Parathyroid adenoma (tissue), 2 donors: ENCODE measurements at regions not wholly inside any gene's neighbourhood (a gene's known extent, or its start where the extent isn't known, plus 50 kb on each side); places are given as distances from the start of the nearest gene placed in this dataset.
"Not testable (repeated sequence)": the region's sequence is repeated elsewhere in the genome, so short reads cannot be mapped to it uniquely, and the experiment has no call there.

Experiments
- H2AFZ ChIP-seq: fragments of 300-600 bp; sonication (generic); one replicate; pipeline ENCODE4 v1.7.0; 2017; ENCODE audit warnings: antibody characterized with exemption, mild to moderate bottlenecking
- H3K27ac ChIP-seq: fragments of 300-600 bp; sonication (generic); one replicate; pipeline ENCODE4 v1.7.0; 2017
- H3K27me3 ChIP-seq: fragments of 300-600 bp; sonication (generic); one replicate; pipeline ENCODE4 v1.7.0; 2017; ENCODE audit warnings: low read length; ENCODE audit not compliant: control insufficient read depth, insufficient read depth
- H3K36me3 ChIP-seq: fragments of 300-600 bp; sonication (generic); one replicate; pipeline ENCODE4 v1.7.0; 2017; ENCODE audit warnings: low read length; ENCODE audit not compliant: control insufficient read depth, insufficient read depth
- H3K4me1 ChIP-seq: fragments of 300-600 bp; sonication (generic); one replicate; pipeline ENCODE4 v1.7.0; 2017; ENCODE audit warnings: control low read depth
- H3K4me2 ChIP-seq: fragments of 300-600 bp; sonication (generic); one replicate; pipeline ENCODE4 v1.7.0; 2017; ENCODE audit warnings: low read length
- H3K4me3 ChIP-seq: fragments of 300-600 bp; sonication (generic); one replicate; pipeline ENCODE4 v1.7.0; 2017; ENCODE audit warnings: low read depth, low read length
- H3K79me2 ChIP-seq: fragments of 300-600 bp; sonication (generic); one replicate; pipeline ENCODE4 v1.7.0; 2017; ENCODE audit warnings: control low read depth
- H3K9ac ChIP-seq: fragments of 300-600 bp; sonication (generic); one replicate; pipeline ENCODE4 v1.7.0; 2017; ENCODE audit warnings: mild to moderate bottlenecking
- H3K9me3 ChIP-seq: fragments of 300-600 bp; sonication (generic); one replicate; pipeline ENCODE4 v1.7.0; 2017; ENCODE audit warnings: low read length; ENCODE audit not compliant: control insufficient read depth
- TF ChIP-seq, protein P1 (sequence below): fragments of 300-600 bp; sonication (generic); IDR thresholded peaks from one replicate; pipeline ENCODE4 v1.7.0; 2017; ENCODE audit warnings: antibody characterized with exemption, mild to moderate bottlenecking
- donor health status: primary hyperparathyroidism.

DNA sequence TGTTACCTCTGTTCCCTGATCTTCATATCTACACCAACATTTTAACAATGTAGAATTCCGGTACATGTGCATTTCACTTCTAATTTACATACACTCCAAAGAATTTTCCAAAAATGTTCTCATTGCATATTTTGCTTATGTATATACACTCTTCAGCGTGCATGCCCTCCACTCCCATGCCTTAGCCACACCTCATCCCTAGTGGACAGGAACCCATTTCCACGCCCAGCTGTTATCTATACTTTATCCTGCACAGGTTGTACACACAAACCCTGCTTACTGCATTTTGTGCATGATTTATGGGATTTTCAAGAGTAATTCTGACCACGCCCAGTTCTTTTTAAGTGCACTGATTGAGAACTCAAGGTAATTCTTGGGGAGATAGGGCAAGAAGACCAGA is 102.4 kb downstream of the TFAP2C start:
- no peaks in the 10 kb centered on the region for H3K9me3 ChIP-seq
- H3K27ac ChIP-seq = no peak overlapping the region

DNA sequence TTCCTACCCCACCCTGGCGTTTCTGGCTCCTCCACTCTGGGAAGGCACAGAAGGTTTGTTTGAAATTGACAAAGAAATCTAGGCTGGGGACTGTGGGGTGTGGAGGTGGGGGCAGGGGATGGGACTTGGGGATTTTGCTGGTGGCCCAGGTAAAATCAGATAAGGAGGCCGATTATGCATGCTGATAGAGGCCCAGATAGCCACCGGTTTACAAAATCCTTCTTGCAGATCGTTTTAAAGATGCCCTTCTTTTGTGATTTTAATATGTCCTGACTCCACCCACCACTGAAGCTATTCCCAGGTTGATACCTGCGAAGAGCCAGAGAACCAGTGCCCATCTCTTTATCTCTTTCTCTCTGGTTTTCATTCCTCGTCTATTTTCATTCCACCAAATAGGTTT is 104.9 kb downstream of the TFAP2C start:
- no peaks in the 10 kb centered on the region for H3K9me3 ChIP-seq
- H3K36me3 ChIP-seq = no peaks in the 10 kb centered on the region
- H3K4me1 ChIP-seq = no peaks in the 10 kb centered on the region
- H2AFZ ChIP-seq = no peak overlapping the region
- no peak overlapping the region for H3K4me3 ChIP-seq
- no peak overlapping the region for H3K4me2 ChIP-seq
- H3K79me2 ChIP-seq = no peaks in the 10 kb centered on the region
- no peak overlapping the region for H3K9ac ChIP-seq
- H3K27me3 ChIP-seq = no peaks in the 10 kb centered on the region
- no peak overlapping the region for H3K27ac ChIP-seq
- TF ChIP-seq, protein P1, sequence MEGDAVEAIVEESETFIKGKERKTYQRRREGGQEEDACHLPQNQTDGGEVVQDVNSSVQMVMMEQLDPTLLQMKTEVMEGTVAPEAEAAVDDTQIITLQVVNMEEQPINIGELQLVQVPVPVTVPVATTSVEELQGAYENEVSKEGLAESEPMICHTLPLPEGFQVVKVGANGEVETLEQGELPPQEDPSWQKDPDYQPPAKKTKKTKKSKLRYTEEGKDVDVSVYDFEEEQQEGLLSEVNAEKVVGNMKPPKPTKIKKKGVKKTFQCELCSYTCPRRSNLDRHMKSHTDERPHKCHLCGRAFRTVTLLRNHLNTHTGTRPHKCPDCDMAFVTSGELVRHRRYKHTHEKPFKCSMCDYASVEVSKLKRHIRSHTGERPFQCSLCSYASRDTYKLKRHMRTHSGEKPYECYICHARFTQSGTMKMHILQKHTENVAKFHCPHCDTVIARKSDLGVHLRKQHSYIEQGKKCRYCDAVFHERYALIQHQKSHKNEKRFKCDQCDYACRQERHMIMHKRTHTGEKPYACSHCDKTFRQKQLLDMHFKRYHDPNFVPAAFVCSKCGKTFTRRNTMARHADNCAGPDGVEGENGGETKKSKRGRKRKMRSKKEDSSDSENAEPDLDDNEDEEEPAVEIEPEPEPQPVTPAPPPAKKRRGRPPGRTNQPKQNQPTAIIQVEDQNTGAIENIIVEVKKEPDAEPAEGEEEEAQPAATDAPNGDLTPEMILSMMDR = no peak

More for the DNA sequence above, 102.4 kb downstream of the TFAP2C start:
- no peak overlapping the region for H3K9ac ChIP-seq
- H3K4me3 ChIP-seq = no peak overlapping the region
- H3K4me2 ChIP-seq = no peak overlapping the region
- no peaks in the 10 kb centered on the region for H3K4me1 ChIP-seq
- TF ChIP-seq, protein P1 = no peak
- H3K36me3 ChIP-seq = no peaks in the 10 kb centered on the region
- no peaks in the 10 kb centered on the region for H3K79me2 ChIP-seq
- H2AFZ ChIP-seq = no peak overlapping the region
- no peaks in the 10 kb centered on the region for H3K27me3 ChIP-seq

DNA sequence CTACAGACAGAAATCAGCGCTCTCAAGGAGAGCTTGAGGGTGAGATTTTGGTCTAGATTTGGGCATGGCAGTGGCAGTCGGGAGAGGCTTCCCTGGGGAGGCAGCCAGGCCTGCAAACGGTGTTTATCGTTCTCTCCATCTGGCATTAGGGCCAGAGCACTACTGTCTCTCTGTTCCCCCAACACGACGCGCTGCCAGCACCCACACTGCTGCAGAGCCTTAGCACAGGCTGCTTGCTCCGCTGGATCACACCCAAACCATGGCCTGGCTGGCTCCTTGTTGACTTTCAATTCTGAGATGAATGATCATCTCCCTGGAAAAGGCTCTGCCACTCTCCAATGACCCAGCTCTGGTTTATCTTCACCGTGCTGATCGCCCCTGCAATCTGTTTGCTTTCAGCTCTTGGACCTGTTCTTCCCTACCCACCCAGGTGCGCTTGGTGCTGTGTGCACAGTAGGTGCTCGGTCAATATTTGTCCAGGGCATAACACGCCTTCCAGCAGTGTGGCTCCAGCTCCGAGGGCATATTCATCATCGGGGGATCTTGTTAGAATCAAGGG is 106.1 kb downstream of the TFAP2C start:
- no peaks in the 10 kb centered on the region for H3K9me3 ChIP-seq
- TF ChIP-seq, protein P1 = no peak
- H2AFZ ChIP-seq = no peak overlapping the region
- no peak overlapping the region for H3K4me3 ChIP-seq
- H3K27me3 ChIP-seq = no peaks in the 10 kb centered on the region
- no peaks in the 10 kb centered on the region for H3K79me2 ChIP-seq
- H3K36me3 ChIP-seq = no peaks in the 10 kb centered on the region
- H3K27ac ChIP-seq = no peak overlapping the region
- H3K4me1 ChIP-seq = no peaks in the 10 kb centered on the region
- no peak overlapping the region for H3K9ac ChIP-seq
- no peak overlapping the region for H3K4me2 ChIP-seq

DNA sequence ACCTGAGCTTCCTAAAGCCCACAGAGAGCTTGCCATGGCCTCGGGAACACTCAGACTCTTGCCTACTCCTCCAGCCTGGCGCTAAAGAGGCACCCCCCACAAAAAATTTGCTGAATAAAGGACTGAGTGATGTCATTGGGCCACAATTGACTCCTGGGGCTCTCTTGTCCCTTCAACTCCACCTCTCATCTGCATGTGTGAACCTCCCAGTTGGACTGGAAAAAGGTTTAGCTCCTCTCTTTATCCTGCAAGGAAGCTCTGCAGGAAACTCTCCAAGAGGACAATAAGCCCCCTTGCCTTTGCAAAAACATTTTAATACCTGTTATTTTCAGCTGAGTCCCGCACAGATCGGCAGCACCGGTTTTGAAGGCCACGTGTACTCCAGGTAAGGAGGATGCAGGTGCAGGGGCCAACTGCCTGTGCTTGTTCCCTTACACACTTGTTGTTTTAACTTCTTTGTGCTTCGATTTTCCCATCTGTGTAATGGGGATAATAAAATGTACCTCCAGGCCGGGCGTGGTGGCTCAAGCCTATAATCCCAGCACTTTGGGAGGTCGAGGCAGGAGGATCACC is 107.3 kb downstream of the TFAP2C start:
- H2AFZ ChIP-seq = no peak overlapping the region
- H3K27ac ChIP-seq = no peak overlapping the region
- H3K4me2 ChIP-seq = no peak overlapping the region
- no peaks in the 10 kb centered on the region for H3K79me2 ChIP-seq
- TF ChIP-seq, protein P1 = no peak
- H3K9me3 ChIP-seq = no peaks in the 10 kb centered on the region
- H3K4me1 ChIP-seq = no peaks in the 10 kb centered on the region
- no peaks in the 10 kb centered on the region for H3K36me3 ChIP-seq
- no peaks in the 10 kb centered on the region for H3K27me3 ChIP-seq
- no peak overlapping the region for H3K9ac ChIP-seq
- H3K4me3 ChIP-seq = no peak overlapping the region

DNA sequence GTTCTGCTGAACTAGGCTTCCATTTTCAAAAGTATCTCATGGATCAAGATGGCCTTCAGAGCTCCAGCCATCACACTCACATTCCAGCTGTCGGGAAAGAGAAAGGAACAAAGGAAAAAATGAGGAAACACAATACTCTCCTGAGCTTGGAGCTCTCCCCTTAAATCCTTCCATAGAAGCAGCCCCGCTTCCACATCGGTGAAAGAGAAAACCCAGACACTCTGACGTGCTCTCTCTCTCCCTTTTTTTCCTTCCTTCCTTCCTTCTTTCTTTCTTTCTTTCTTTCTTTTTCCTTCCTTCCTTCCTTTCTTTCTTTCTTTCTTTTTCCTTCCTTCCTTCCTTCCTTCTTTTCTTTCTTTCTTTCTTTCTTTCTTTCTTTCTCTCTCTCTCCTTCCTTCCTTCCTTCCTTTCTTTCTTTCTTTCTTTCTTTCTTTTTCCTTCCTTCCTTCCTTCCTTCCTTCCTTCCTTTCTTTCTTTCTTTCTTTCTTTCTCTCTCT is 115.3 kb downstream of the TFAP2C start:
- H3K27ac ChIP-seq, H3K27me3 ChIP-seq, H3K4me3 ChIP-seq, H3K9ac ChIP-seq, H3K79me2 ChIP-seq, H2AFZ ChIP-seq, H3K9me3 ChIP-seq, H3K4me2 ChIP-seq, H3K4me1 ChIP-seq, H3K36me3 ChIP-seq: not testable (repeated sequence)
